ENCODE measurements at regions not wholly inside any gene's neighbourhood (a gene's known extent, or its start where the extent isn't known, plus 50 kb on each side); places are given as distances from the start of the nearest gene placed in this dataset.

DNA sequence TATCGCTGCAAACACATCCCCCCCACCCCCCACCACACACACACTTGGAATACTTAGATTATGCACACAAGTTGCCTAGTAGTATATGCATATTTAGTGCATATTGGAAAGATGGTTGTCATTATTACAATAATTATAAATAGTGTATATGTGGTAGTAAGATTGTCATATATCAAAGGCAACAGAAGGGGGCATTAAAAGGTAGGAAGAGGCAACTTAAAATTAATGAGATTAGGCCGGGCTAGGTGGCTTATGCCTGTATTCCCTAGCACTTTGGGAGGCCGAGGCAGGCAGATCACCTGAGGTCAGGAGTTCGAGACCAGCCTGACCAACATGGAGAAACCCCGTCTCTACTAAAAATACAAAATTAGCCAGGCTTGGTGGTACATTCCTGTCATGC is 52.1 kb downstream of the GSC start:
- DNase-seq = no peak

DNA sequence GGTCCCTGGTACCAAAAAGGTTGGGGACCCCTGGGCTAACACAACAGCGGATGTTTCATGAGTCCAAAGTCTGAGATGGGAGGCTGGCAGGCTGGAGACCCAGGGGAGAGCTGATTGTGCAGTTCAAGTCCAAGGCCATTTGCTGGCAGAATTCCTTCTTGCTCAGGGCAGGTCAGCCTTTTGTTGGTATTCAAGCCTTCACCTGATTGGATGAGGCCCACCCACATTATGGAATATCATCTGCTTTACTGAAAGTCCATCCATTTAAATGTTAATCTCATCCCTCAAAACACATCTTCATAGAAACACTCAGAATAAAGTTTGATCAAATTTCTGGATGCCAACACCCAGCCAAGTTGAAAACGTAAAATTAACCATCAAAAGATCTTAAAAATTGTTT is 52.9 kb downstream of the GSC start:
- DNase-seq = no peak

DNA sequence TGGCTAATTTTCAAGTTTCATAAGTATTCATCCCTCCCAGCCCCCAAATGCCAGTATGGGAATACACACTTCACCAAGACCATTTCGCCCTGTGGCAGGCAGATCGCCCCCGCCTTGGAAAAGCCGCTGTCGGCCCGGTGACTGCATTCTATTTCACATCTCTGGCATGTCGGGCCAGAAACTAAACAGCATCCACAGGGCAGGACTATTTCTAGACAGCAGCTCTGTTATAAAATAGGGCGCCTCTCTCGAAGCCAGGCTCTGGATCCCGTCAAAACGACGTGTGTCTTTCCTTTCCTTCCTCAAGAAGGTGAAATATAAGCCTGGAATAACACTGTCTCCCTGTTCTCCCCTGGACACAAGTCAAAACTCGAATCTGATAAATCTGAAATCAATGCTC is 56.8 kb downstream of the GSC start:
- DNase-seq = no peak

DNA sequence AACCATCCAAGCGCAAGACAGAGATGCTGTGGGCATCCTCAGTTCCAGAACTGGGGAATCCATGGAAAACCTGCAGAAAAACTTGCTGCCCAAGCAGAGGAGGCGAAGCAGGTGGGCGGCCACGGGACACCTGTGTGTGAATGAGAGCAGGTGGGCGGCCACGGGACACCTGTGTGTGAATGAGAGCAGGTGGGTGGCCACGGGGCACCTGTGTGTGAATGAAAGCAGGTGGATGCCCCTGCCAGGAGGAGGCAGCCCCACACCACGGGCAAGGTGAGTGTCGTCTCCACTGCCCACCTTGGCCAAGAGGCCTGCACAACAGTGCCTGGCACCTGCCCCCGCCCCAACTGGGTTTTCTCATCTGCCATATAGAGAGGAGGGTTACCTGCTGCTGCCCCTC is 59.2 kb downstream of the GSC start:
- no peak for DNase-seq

GRCh38 chr14:94707494-94707893 is 62.4 kb downstream of the GSC start:
- DNase-seq = no peak

DNA sequence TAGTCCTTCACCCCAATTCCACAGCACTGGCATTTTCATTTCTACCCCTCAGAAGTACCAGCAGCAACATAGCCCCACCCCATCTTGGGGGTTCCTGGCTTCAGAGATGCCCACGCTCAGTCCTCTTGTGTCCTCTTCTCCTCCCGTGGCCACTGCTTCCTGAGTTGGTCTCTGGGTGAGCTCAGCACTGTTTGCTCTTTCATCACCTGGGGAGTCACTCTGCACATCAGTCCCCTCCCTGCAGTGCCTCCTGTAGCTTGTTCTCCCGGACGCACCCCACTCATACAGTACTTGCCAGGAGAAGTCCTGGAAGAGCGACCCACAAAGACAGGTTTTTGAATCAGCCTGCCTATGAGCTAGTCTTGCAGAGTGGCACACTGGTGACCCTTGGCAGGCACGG is 63.8 kb downstream of the GSC start:
- no peak for DNase-seq

DNA sequence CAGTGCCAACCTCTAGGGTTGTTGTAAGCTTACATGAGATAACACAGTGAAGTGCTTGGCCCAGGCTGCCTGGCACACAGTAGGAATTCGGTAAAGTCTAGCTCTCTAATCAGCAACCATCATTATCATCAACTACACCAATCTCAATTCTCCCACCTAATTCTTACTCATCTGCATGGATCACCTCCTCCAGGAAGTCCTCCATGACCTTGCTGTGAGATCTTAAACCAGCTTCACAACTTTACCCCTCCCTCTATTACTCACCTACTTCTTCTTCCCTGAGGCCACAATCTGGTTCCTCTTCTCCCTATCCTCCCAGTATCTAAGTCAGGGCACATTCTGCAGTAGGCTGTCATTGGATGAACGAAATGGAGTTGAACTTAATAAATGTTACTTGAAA is 67.3 kb downstream of the GSC start:
- no peak for DNase-seq

GRCh38 chr14:94701861-94702370 is 68.0 kb downstream of the GSC start:
- DNase-seq = no peak

GRCh38 chr14:94700336-94700735 is 69.6 kb downstream of the GSC start:
- DNase-seq = no peak

DNA sequence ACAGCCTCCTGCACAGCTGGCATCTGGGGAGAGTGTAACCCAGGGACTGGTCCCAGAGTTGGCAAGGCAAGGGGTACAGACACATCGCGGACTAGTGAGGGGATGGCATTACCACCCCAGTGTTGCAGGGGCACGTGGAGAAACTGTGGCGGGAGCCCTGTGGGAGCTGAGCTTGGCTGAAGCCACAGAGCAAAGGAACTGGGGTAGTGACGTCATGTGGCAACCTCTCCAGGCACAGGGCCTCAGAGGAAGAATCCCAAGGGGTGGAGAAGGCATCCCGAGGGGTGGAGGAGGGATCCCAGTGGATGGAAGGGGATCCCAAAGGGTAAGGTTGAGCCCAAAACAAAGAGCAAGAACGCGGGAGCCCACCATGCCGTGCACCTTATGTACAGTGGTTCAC is 70.1 kb downstream of the GSC start:
- DNase-seq = no peak

GRCh38 chr14:94697773-94698556 is 71.9 kb downstream of the GSC start:
- DNase-seq = no peak

- DNase-seq = no peak
These were observed 73.4 kb downstream of the GSC start for GRCh38 chr14:94696518-94696917.

DNA sequence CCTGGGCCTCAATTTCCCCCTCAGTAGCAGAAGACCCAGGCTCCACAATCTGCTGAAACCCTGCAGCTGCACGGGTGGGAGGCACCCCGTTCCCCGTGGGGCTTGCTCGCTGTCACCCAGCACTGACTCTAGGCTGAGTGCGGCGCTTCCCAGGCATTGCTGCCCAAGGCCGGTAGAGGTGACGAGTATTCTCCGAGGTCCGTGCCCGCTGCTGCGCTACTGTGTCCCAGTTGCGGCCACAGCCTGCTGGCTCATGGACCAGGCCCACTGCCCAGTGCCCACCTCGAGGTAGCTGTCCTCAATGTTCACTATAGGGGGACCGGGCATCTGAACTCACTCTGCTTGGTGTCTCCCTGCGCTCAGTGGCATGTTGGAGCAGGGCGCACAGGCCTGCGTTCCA is 74.7 kb downstream of the GSC start:
- no peak for DNase-seq

- DNase-seq = no peak
These were observed 78.3 kb downstream of the GSC start for GRCh38 chr14:94691660-94692034.

DNA sequence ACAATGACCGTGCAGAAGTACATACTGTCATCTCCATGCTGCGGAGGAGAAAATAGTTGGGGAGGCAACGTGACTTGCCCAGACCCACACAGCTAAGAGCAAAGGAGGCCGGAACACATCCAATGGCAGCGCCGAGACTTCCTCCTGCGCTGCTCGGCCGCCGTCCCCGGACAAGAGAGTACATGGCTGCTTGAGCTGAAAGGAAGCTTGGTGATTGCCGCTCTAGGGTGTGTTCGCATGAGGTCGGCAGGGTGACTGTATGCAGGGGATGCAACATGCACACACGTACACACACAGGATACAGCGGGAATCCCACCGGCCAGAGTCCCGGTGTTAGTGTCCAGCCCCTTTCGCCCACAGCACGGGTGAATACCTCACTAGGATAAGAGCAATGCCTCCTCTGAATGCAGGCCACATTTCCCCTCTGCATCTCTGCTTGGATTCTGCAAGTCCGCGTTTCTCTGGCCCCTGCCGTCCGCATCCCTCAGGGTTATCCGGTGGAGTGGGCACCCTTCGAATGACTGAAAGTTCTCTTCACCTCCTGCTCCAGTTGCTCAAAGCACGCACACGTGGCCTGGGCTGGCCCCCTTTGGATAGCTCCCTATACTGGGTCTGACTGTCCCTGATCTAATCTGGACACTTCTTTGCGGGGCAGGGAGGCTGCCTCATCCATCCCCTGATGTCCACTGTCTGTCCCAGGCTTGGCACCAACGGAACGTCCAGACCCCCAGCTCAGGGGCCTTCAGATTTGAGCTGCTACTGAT is 78.8 kb downstream of the GSC start:
- no peak for DNase-seq

GRCh38 chr14:94690486-94690885 is 78.3 kb downstream of the SERPINA3 start:
- no peak for DNase-seq

- no peak for DNase-seq
These were observed 77.8 kb downstream of the SERPINA3 start for GRCh38 chr14:94689985-94690400.

GRCh38 chr14:94689218-94689984 is 77.2 kb downstream of the SERPINA3 start:
- peak; percentile 81 for DNase-seq

- no peak for DNase-seq
These were observed 74.4 kb downstream of the SERPINA3 start for GRCh38 chr14:94686511-94687160.

DNA sequence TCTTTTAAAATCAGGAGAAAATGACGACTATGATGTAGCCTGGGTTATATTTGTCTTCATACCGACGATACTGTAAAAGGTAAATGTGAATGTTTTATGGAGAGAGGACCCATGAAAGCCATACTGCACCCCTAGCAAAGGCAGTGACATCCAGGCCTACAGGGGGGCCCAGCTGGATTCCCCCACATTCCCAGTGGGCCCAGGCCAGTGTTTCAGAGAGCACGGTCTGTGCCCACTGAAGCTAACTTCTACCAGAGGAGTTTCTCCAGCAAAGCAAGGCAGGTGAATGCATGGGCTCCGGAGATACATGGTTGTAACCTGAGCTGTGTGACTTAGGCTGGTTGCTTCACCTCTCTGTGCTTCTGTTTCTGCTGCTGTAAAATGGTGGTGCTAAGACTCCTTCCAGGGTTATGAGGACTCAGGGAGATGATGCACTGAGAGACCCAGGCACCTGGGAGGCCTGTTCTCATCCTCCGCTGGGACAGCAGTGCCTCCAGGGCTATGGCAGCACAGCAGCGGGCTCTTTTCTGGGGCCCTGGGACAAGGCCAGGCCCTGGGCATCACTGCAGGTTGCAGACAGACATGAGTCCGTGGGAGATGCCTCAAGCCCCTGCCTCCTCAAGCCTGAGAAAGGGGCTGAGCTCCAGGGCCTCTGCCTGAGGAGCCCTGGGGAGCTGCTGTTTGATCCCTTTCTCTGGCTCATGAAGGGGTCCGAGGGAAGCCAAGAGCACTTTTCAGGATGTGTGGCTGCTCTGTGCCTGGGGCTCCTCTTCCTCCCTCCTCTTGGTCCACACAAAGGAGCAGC is 73.7 kb downstream of the SERPINA3 start:
- DNase-seq = no peak

- DNase-seq = no peak
These were observed 73.0 kb downstream of the SERPINA3 start for GRCh38 chr14:94685166-94685581.

DNA sequence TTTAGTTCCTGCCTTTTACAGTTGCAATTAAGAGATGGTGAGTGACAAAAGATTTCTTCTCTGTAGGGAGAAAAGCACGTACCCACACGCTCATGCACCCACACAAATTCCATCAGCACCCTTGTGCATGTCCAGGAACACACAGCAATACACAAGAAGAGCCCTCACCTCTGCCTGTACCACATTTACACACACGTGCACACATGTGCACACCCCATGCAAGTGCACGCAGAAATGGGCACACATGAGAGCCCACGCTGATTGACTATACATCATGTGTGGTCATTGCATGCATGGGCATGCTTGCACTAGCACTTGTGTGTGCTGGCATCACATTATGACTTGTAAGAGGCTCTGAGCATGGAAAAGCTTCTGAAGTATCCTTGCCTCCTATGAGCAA is 70.5 kb downstream of the SERPINA3 start:
- no peak for DNase-seq
